Mesenchymal stem cell (in vitro differentiated cells and primary cell): ENCODE measurements at regions not wholly inside any gene's neighbourhood (a gene's known extent, or its start where the extent isn't known, plus 50 kb on each side); places are given as distances from the start of the nearest gene placed in this dataset.

Experiments used
- DNase-seq: peaks from one replicate; pipeline ENCODE4 v3.0.0-alpha.2; 2013
- H2AFZ ChIP-seq: one replicate; pipeline ENCODE4 v1.6.1; 2013; ENCODE audit warnings: low read depth, mild to moderate bottlenecking, control low read depth, inconsistent platforms, low read length, moderate library complexity
- H2AK5ac ChIP-seq: 2 replicates; pipeline ENCODE4 v1.6.1; 2013; ENCODE audit warnings: low read length, moderate library complexity, mild to moderate bottlenecking, inconsistent platforms; ENCODE audit not compliant: severe bottlenecking
- H2BK120ac ChIP-seq: one replicate; pipeline ENCODE4 v1.6.1; 2013; ENCODE audit warnings: low read depth, mild to moderate bottlenecking, inconsistent platforms, low read length, moderate library complexity
- H2BK12ac ChIP-seq, 2 experiments: one replicate each; pipeline ENCODE4 v1.6.1; 2013; ENCODE audit warnings: inconsistent platforms in 2 of 2, low read length in 2 of 2, mild to moderate bottlenecking in 2 of 2, moderate library complexity in 2 of 2, control low read depth in 1 of 2
- H2BK15ac ChIP-seq: one replicate; pipeline ENCODE4 v1.6.1; 2013; ENCODE audit warnings: mild to moderate bottlenecking, low read depth, inconsistent platforms; ENCODE audit not compliant: poor library complexity, severe bottlenecking
- H2BK5ac ChIP-seq: 2 replicates; pipeline ENCODE4 v1.6.1; 2013; ENCODE audit warnings: low read depth, mild to moderate bottlenecking, low read length, control low read depth, inconsistent platforms; ENCODE audit not compliant: poor library complexity, severe bottlenecking
- H3K14ac ChIP-seq, 2 experiments: one replicate each; pipeline ENCODE4 v1.6.1; 2013; ENCODE audit warnings: inconsistent platforms in 2 of 2, low read length in 2 of 2, control low read depth in 1 of 2, mild to moderate bottlenecking in 1 of 2, moderate library complexity in 1 of 2
- H3K18ac ChIP-seq, 2 experiments: one replicate each; pipeline ENCODE4 v1.6.1; 2013; ENCODE audit warnings: inconsistent platforms in 2 of 2, low read length in 2 of 2, control low read depth in 1 of 2, low read depth in 1 of 2, mild to moderate bottlenecking in 1 of 2
- H3K23ac ChIP-seq, 2 experiments: one replicate each; pipeline ENCODE4 v1.6.1; 2013; ENCODE audit warnings: inconsistent platforms in 2 of 2, low read length in 2 of 2, mild to moderate bottlenecking in 2 of 2, moderate library complexity in 2 of 2, control low read depth in 1 of 2
- H3K27ac ChIP-seq: 2 replicates; pipeline ENCODE4 v1.5.1; 2013; ENCODE audit warnings: mild to moderate bottlenecking, moderate library complexity, low read length, control low read depth, inconsistent platforms; ENCODE audit not compliant: poor library complexity, severe bottlenecking
- H3K27me3 ChIP-seq, 2 experiments: 2 replicates each; pipeline versions ENCODE4 v1.6.1 to v1.7.0; 2013; ENCODE audit warnings: low read length in 2 of 2, mild to moderate bottlenecking in 2 of 2, moderate library complexity in 2 of 2, control low read depth in 1 of 2, inconsistent platforms in 1 of 2; ENCODE audit not compliant: control insufficient read depth in 1 of 2, insufficient read depth in 1 of 2
- H3K36me3 ChIP-seq, 2 experiments: 2 replicates each; pipeline versions ENCODE4 v1.6.1 to v1.7.0; 2013; ENCODE audit warnings: low read length in 2 of 2, control low read depth in 1 of 2, inconsistent platforms in 1 of 2, low read depth in 1 of 2, mild to moderate bottlenecking in 1 of 2; ENCODE audit not compliant: insufficient read depth in 2 of 2, control insufficient read depth in 1 of 2
- H3K4ac ChIP-seq, 2 experiments: one replicate each; pipeline ENCODE4 v1.6.1; 2013; ENCODE audit warnings: inconsistent platforms in 2 of 2, low read length in 2 of 2, mild to moderate bottlenecking in 2 of 2, moderate library complexity in 2 of 2, control low read depth in 1 of 2, low read depth in 1 of 2
- H3K4me1 ChIP-seq: 2 replicates; pipeline ENCODE4 v1.6.1; 2013; ENCODE audit warnings: low read depth, low read length, control low read depth; ENCODE audit not compliant: control insufficient read depth, insufficient read depth
- H3K4me2 ChIP-seq: 2 replicates; pipeline ENCODE4 v1.6.1; 2013; ENCODE audit warnings: low read length, mild to moderate bottlenecking, inconsistent platforms; ENCODE audit not compliant: poor library complexity, severe bottlenecking
- H3K4me3 ChIP-seq, 2 experiments: 2 replicates each; pipeline versions ENCODE4 v1.5.1 to v1.7.0; 2013; ENCODE audit warnings: low read length in 2 of 2, mild to moderate bottlenecking in 2 of 2, control low read depth in 1 of 2, low read depth in 1 of 2; ENCODE audit not compliant: insufficient read depth in 1 of 2
- H3K79me1 ChIP-seq: replicated peaks from 2 replicates; pipeline ENCODE4 v1.6.1; 2013; ENCODE audit warnings: mild to moderate bottlenecking, control low read depth, low read length, inconsistent platforms; ENCODE audit not compliant: poor library complexity, severe bottlenecking
- H3K9ac ChIP-seq: 2 replicates; pipeline ENCODE4 v1.7.0; 2013; ENCODE audit warnings: mild to moderate bottlenecking, low read length, moderate library complexity
- H3K9me3 ChIP-seq: 2 replicates; pipeline ENCODE4 v1.7.0; 2013; ENCODE audit warnings: mild to moderate bottlenecking, low read length; ENCODE audit not compliant: control insufficient read depth
- H4K8ac ChIP-seq: one replicate; pipeline ENCODE4 v1.6.1; 2013; ENCODE audit warnings: inconsistent platforms, mild to moderate bottlenecking, low read length, moderate library complexity
- H4K91ac ChIP-seq: one replicate; pipeline ENCODE4 v1.6.1; 2013; ENCODE audit warnings: mild to moderate bottlenecking, low read length, inconsistent platforms
- WGBS: methylation state at CpG from one replicate; pipeline ENCODE4 v1.1.7; 2013; ENCODE audit warnings: mixed read lengths; 5-methylcytosine and 5-hydroxymethylcytosine counted together

GRCh38 chr6:144559865-144560593 lies 274.9 kb downstream of the UTRN start:
- Histone ChIP-seq H3K4me3 (no peak overlapping the region), H3K4ac (no peak overlapping the region), H3K27ac (no peak overlapping the region), H3K79me1 (peaks cover 6% of the 10 kb centered on the region), H3K27me3 (no peaks in the 10 kb centered on the region), H2AK5ac (no peak overlapping the region), H2BK12ac (no peak overlapping the region), H3K23ac (no peak overlapping the region), H3K4me1 (no peaks in the 10 kb centered on the region), H2AFZ (no peak overlapping the region), H3K9me3 (no peaks in the 10 kb centered on the region), H3K14ac (no peak overlapping the region), H3K18ac (no peak overlapping the region), H3K36me3 (peaks cover 4 to 49% of the 10 kb centered on the region in 2 experiments), H3K9ac (no peak overlapping the region), H4K91ac (no peak overlapping the region), H3K4me2 (no peak overlapping the region), H2BK5ac (no peak overlapping the region), H2BK15ac (no peak overlapping the region), H2BK120ac (no peak overlapping the region), H4K8ac (no peak overlapping the region)
- peak; percentile 40 for DNase-seq
- WGBS, result 79% methylated on average over 4 of the region's 8 CpGs

GRCh38 chr6:144561455-144562043 lies 276.4 kb downstream of the UTRN start:
- Histone ChIP-seq H3K14ac (no peak overlapping the region), H4K91ac (no peak overlapping the region), H3K4me3 (no peak overlapping the region), H3K36me3 (peaks cover 0 to 34% of the 10 kb centered on the region in 2 experiments), H2BK15ac (no peak overlapping the region), H4K8ac (no peak overlapping the region), H2BK5ac (no peak overlapping the region), H3K79me1 (peaks cover 4% of the 10 kb centered on the region), H2BK120ac (no peak overlapping the region), H3K4ac (no peak overlapping the region), H2AK5ac (no peak overlapping the region), H2BK12ac (no peak overlapping the region), H3K18ac (no peak overlapping the region), H3K4me1 (no peaks in the 10 kb centered on the region), H3K27ac (no peak overlapping the region), H3K4me2 (no peak overlapping the region), H3K9me3 (no peaks in the 10 kb centered on the region), H2AFZ (no peak overlapping the region), H3K9ac (no peak overlapping the region), H3K27me3 (no peaks in the 10 kb centered on the region), H3K23ac (no peak overlapping the region)
- no peak for DNase-seq
- WGBS, result 100% methylated on average over 1 of the region's 2 CpGs

GRCh38 chr6:144564202-144564601 lies 279.1 kb downstream of the UTRN start:
- Histone ChIP-seq H2BK15ac (no peak overlapping the region), H2BK120ac (no peak overlapping the region), H2AK5ac (no peak overlapping the region), H3K23ac (no peak overlapping the region), H4K8ac (no peak overlapping the region), H2BK12ac (no peak overlapping the region), H3K4ac (no peak overlapping the region), H4K91ac (no peak overlapping the region), H3K4me1 (no peaks in the 10 kb centered on the region), H3K27ac (no peak overlapping the region), H3K18ac (no peak overlapping the region), H3K4me3 (no peak overlapping the region), H3K9ac (no peak overlapping the region), H3K36me3 (peaks cover 4 to 16% of the 10 kb centered on the region in 2 experiments), H3K14ac (no peak overlapping the region), H2BK5ac (no peak overlapping the region), H3K4me2 (no peak overlapping the region), H3K9me3 (no peaks in the 10 kb centered on the region), H3K79me1 (peaks cover 2% of the 10 kb centered on the region), H3K27me3 (no peaks in the 10 kb centered on the region), H2AFZ (no peak overlapping the region)
- WGBS, result 92% methylated on average over 2 of the region's 2 CpGs
- no peak for DNase-seq

- 96% methylated on average over 2 of the region's 3 CpGs for WGBS
- H2AFZ ChIP-seq, result no peak overlapping the region
- DNase-seq, result peak; percentile 28
- H4K8ac ChIP-seq, result no peak overlapping the region
- no peak overlapping the region for H2BK5ac ChIP-seq
- no peak overlapping the region for H3K14ac ChIP-seq
- H3K4me3 ChIP-seq, result no peak overlapping the region
- no peak overlapping the region for H2BK15ac ChIP-seq
- no peak overlapping the region for H2AK5ac ChIP-seq
- H2BK12ac ChIP-seq, result no peak overlapping the region
- H3K36me3 ChIP-seq, result peaks cover 4 to 16% of the 10 kb centered on the region in 2 experiments
- H3K18ac ChIP-seq, result no peak overlapping the region
- no peaks in the 10 kb centered on the region for H3K27me3 ChIP-seq
- no peaks in the 10 kb centered on the region for H3K4me1 ChIP-seq
- H4K91ac ChIP-seq, result no peak overlapping the region
- H3K4me2 ChIP-seq, result no peak overlapping the region
- no peak overlapping the region for H2BK120ac ChIP-seq
- H3K9ac ChIP-seq, result no peak overlapping the region
- H3K9me3 ChIP-seq, result no peaks in the 10 kb centered on the region
- no peak overlapping the region for H3K27ac ChIP-seq
- H3K4ac ChIP-seq, result no peak overlapping the region
- no peak overlapping the region for H3K23ac ChIP-seq
- peaks cover 10% of the 10 kb centered on the region for H3K79me1 ChIP-seq
Observed at GRCh38 chr6:144566868-144567615, 281.9 kb downstream of the UTRN start.
